H9 (cell line): ENCODE measurements at regions not wholly inside any gene's neighbourhood (a gene's known extent, or its start where the extent isn't known, plus 50 kb on each side); places are given as distances from the start of the nearest gene placed in this dataset.

Experiments
- DNase-seq: peaks from one replicate; pipeline ENCODE4 v3.0.0-alpha.2; 2017
- H2AFZ ChIP-seq: one replicate; pipeline ENCODE4 v1.6.1; 2013; ENCODE audit warnings: mild to moderate bottlenecking, low read length, control low read depth, moderate library complexity
- H2AK5ac ChIP-seq: 2 replicates; pipeline ENCODE4 v1.6.1; 2013; ENCODE audit warnings: low read length, control low read depth, mixed read lengths; ENCODE audit not compliant: insufficient read length
- H2BK120ac ChIP-seq: one replicate; pipeline ENCODE4 v1.6.1; 2013; ENCODE audit warnings: low read depth, mild to moderate bottlenecking, low read length, control low read depth, inconsistent platforms; ENCODE audit not compliant: poor library complexity, severe bottlenecking
- H2BK12ac ChIP-seq: 2 replicates; pipeline ENCODE4 v1.6.1; 2013; ENCODE audit warnings: low read length, control low read depth, mixed read lengths, low read depth; ENCODE audit not compliant: insufficient read length
- H2BK15ac ChIP-seq: 2 replicates; pipeline ENCODE4 v1.6.1; 2013; ENCODE audit warnings: low read depth, low read length, control low read depth
- H2BK20ac ChIP-seq: one replicate; pipeline ENCODE4 v1.6.1; 2013; ENCODE audit warnings: low read depth, mild to moderate bottlenecking, low read length, control low read depth, inconsistent platforms; ENCODE audit not compliant: poor library complexity, severe bottlenecking
- H2BK5ac ChIP-seq: 2 replicates; pipeline ENCODE4 v1.6.1; 2013; ENCODE audit warnings: low read length, control low read depth, mixed read lengths; ENCODE audit not compliant: insufficient read length
- H3K14ac ChIP-seq: 2 replicates; pipeline ENCODE4 v1.6.1; 2013; ENCODE audit warnings: low read length, control low read depth; ENCODE audit not compliant: insufficient read depth
- H3K18ac ChIP-seq: 2 replicates; pipeline ENCODE4 v1.6.1; 2013; ENCODE audit warnings: low read depth, mild to moderate bottlenecking, mixed read lengths, low read length, control low read depth; ENCODE audit not compliant: insufficient read length
- H3K23ac ChIP-seq: 2 replicates; pipeline ENCODE4 v1.6.1; 2013; ENCODE audit warnings: low read length, control low read depth, mixed read lengths, low read depth; ENCODE audit not compliant: insufficient read length
- H3K23me2 ChIP-seq: 2 replicates; pipeline ENCODE4 v1.6.1; 2013; ENCODE audit warnings: low read depth, mild to moderate bottlenecking, mixed read lengths, low read length, control low read depth; ENCODE audit not compliant: insufficient read length, poor library complexity, severe bottlenecking
- H3K27ac ChIP-seq: 2 replicates; pipeline ENCODE4 v1.5.1; 2013; ENCODE audit warnings: low read length, control low read depth, mixed read lengths, low read depth; ENCODE audit not compliant: insufficient read length
- H3K27me3 ChIP-seq: 2 replicates; pipeline ENCODE4 v1.6.1; 2013; ENCODE audit warnings: low read length, control low read depth, inconsistent platforms; ENCODE audit not compliant: insufficient read depth
- H3K4ac ChIP-seq: 2 replicates; pipeline ENCODE4 v1.6.1; 2013; ENCODE audit warnings: low read depth, mild to moderate bottlenecking, control low read depth, inconsistent platforms, low read length, moderate library complexity
- H3K4me1 ChIP-seq: 2 replicates; pipeline ENCODE4 v1.6.1; 2013; ENCODE audit warnings: low read length, control low read depth, inconsistent platforms; ENCODE audit not compliant: insufficient read depth
- H3K4me2 ChIP-seq: 2 replicates; pipeline ENCODE4 v1.6.1; 2013; ENCODE audit warnings: low read length, control low read depth, mixed read lengths; ENCODE audit not compliant: insufficient read length, insufficient read depth
- H3K56ac ChIP-seq: 2 replicates; pipeline ENCODE4 v1.6.1; 2013; ENCODE audit warnings: low read depth, mild to moderate bottlenecking, mixed read lengths, low read length, control low read depth; ENCODE audit not compliant: insufficient read length
- H3K79me1 ChIP-seq: 2 replicates; pipeline ENCODE4 v1.6.1; 2013; ENCODE audit warnings: low read depth, mild to moderate bottlenecking, moderate library complexity, low read length, control low read depth, inconsistent platforms; ENCODE audit not compliant: insufficient read depth, poor library complexity, severe bottlenecking
- H3K79me2 ChIP-seq: 2 replicates; pipeline ENCODE4 v1.6.1; 2013; ENCODE audit warnings: low read length, control low read depth, inconsistent platforms; ENCODE audit not compliant: insufficient read depth
- H3K9ac ChIP-seq: 2 replicates; pipeline ENCODE4 v1.6.1; 2013; ENCODE audit warnings: low read length, control low read depth, mixed read lengths; ENCODE audit not compliant: insufficient read length; ENCODE audit errors: extremely low read depth
- H3K9me3 ChIP-seq: one replicate; pipeline ENCODE4 v1.6.1; 2013; ENCODE audit warnings: low read depth, low read length, inconsistent platforms; ENCODE audit not compliant: control insufficient read depth
- H3T11ph ChIP-seq: one replicate; pipeline ENCODE4 v1.6.1; 2013; ENCODE audit warnings: mild to moderate bottlenecking, low read length, control low read depth, inconsistent platforms
- H4K20me1 ChIP-seq: one replicate; pipeline ENCODE4 v1.6.1; 2013; ENCODE audit not compliant: control insufficient read depth, insufficient read length, insufficient read depth
- H4K5ac ChIP-seq: 2 replicates; pipeline ENCODE4 v1.6.1; 2013; ENCODE audit warnings: low read depth, mild to moderate bottlenecking, mixed read lengths, low read length, control low read depth; ENCODE audit not compliant: insufficient read length
- H4K8ac ChIP-seq: replicated peaks from 2 replicates; pipeline ENCODE4 v1.6.1; 2013; ENCODE audit warnings: low read length, control low read depth, mixed read lengths, low read depth; ENCODE audit not compliant: insufficient read length
- H4K91ac ChIP-seq: 2 replicates; pipeline ENCODE4 v1.6.1; 2013; ENCODE audit warnings: low read depth, mild to moderate bottlenecking, moderate library complexity, mixed read lengths, low read length, control low read depth; ENCODE audit not compliant: insufficient read length
- H3K27ac Mint-ChIP-seq, 3 experiments: 2 replicates in 2 of 3; 3 replicates in 1 of 3; pipeline ENCODE4 v1.8.0; 2020 to 2021; ENCODE audit warnings: mixed read lengths in 3 of 3, mild to moderate bottlenecking in 1 of 3, moderate library complexity in 1 of 3
- H3K27me3 Mint-ChIP-seq: 2 replicates; pipeline ENCODE4 v1.8.0; 2021; ENCODE audit warnings: low read depth, mild to moderate bottlenecking, moderate library complexity, mixed read lengths
- H3K36me3 Mint-ChIP-seq, 3 experiments: 2 replicates in 2 of 3; 3 replicates in 1 of 3; pipeline ENCODE4 v1.8.0; 2020 to 2021; ENCODE audit warnings: low read depth in 3 of 3, mixed read lengths in 3 of 3; ENCODE audit not compliant: insufficient read depth in 1 of 3
- H3K4me1 Mint-ChIP-seq, 2 experiments: 2 replicates each; pipeline ENCODE4 v1.8.0; 2020; ENCODE audit warnings: mixed read lengths in 2 of 2
- H3K4me3 Mint-ChIP-seq, 2 experiments: 2 replicates in 1 of 2; 3 replicates in 1 of 2; pipeline ENCODE4 v1.8.0; 2020 to 2021; ENCODE audit warnings: mild to moderate bottlenecking in 2 of 2, mixed read lengths in 2 of 2, moderate library complexity in 1 of 2
- H3K9me3 Mint-ChIP-seq, 2 experiments: 2 replicates in 1 of 2; 3 replicates in 1 of 2; pipeline ENCODE4 v1.8.0; 2020; ENCODE audit warnings: mild to moderate bottlenecking in 2 of 2, mixed read lengths in 2 of 2, moderate library complexity in 1 of 2
- CTCF ChIP-seq: fragments of 200-600 bp; sonication (generic); conservative IDR thresholded peaks from 3 replicates; pipeline ENCODE4 v1.8.0; 2021; ENCODE audit warnings: antibody characterized with exemption, mild to moderate bottlenecking
- WGBS: extraction: QIAGEN DNeasy Blood & Tissue Kit; methylation state at CpG from one replicate; pipeline ENCODE4 v1.1.7; 2013; ENCODE audit warnings: missing lambda C conversion rate, low lambda C conversion rate, mixed read lengths; ENCODE audit not compliant: insufficient read length; ENCODE audit errors: extremely low coverage; 5-methylcytosine and 5-hydroxymethylcytosine counted together

GRCh38 chr14:85474431-85474830 lies 55.5 kb upstream of the FLRT2 start:
- no peak overlapping the region for H3K27ac Mint-ChIP-seq
- DNase-seq: no peak
- H3K18ac ChIP-seq: no peak overlapping the region
- H3K27me3 ChIP-seq: no peaks in the 10 kb centered on the region
- H2BK15ac ChIP-seq: no peak overlapping the region
- no peak overlapping the region for H4K8ac ChIP-seq
- H3K4me1 Mint-ChIP-seq: peaks cover 0 to 3% of the 10 kb centered on the region in 2 experiments; a peak in 1 of 4 replicates
- H3K14ac ChIP-seq: no peak overlapping the region
- no peak overlapping the region for H3K4me2 ChIP-seq
- H3K9me3 Mint-ChIP-seq: no peaks in the 10 kb centered on the region
- H2BK12ac ChIP-seq: no peak overlapping the region
- no peak overlapping the region for H3T11ph ChIP-seq
- no peak overlapping the region for H2BK20ac ChIP-seq
- H2BK120ac ChIP-seq: no peak overlapping the region
- TF ChIP-seq CTCF: no peak
- H3K27me3 Mint-ChIP-seq: no peaks in the 10 kb centered on the region
- H3K4me3 Mint-ChIP-seq: no peak overlapping the region
- no peaks in the 10 kb centered on the region for H3K79me2 ChIP-seq
- H2AK5ac ChIP-seq: no peak overlapping the region
- no peaks in the 10 kb centered on the region for H3K23me2 ChIP-seq
- H3K9me3 ChIP-seq: no peaks in the 10 kb centered on the region
- no peak overlapping the region for H4K91ac ChIP-seq
- H2BK5ac ChIP-seq: no peak overlapping the region
- no peak overlapping the region for H2AFZ ChIP-seq
- H3K79me1 ChIP-seq: no peaks in the 10 kb centered on the region
- no peak overlapping the region for H3K56ac ChIP-seq
- WGBS: no CpG with 5 or more reads among the region's 2 CpGs
- no peaks in the 10 kb centered on the region for H3K36me3 Mint-ChIP-seq
- H3K23ac ChIP-seq: no peak overlapping the region
- no peak overlapping the region for H3K27ac ChIP-seq
- no peaks in the 10 kb centered on the region for H3K4me1 ChIP-seq
- no peak overlapping the region for H4K5ac ChIP-seq
- no peaks in the 10 kb centered on the region for H4K20me1 ChIP-seq
- H3K9ac ChIP-seq: no peak overlapping the region
- no peak overlapping the region for H3K4ac ChIP-seq
